GM12878 (cell line): ENCODE measurements at regions not wholly inside any gene's neighbourhood (a gene's known extent, or its start where the extent isn't known, plus 50 kb on each side); places are given as distances from the start of the nearest gene placed in this dataset.

Source experiments
- ATAC-seq: fragments of 200-7000 bp; cut with Tn5 transposase; 3 replicates; pipeline ENCODE4 v1.9.1; 2020; ENCODE audit warnings: mild to moderate bottlenecking, moderate library complexity
- BruUV-seq: library from RNA; stranded (reverse); fragments of 400-500 nt; replicated peaks from 2 replicates; lab custom pipeline; 2021; lab: Mats Ljungman, UMichigan
- CTCF ChIA-PET: fragments of 300-600 bp; sonication (Branson Sonifier 250); formaldehyde crosslinking; extraction: SDS; loops from one replicate; lab custom pipeline; 2021; ENCODE audit warnings: inconsistent platforms; lab: Yijun Ruan, JAX
- POLR2A ChIA-PET: fragments of 350-600 bp; formaldehyde crosslinking; extraction: SDS; loops from one replicate; lab custom pipeline; 2021; ENCODE audit warnings: inconsistent platforms; lab: Charles Lee
- RAD21 ChIA-PET: fragments of 300-600 bp; sonication (Branson Sonifier 250); formaldehyde crosslinking; loops from one replicate; lab custom pipeline; 2023; ENCODE audit warnings: antibody characterized with exemption; ENCODE audit not compliant: unreplicated experiment; lab: Charles Lee
- SMC1A ChIA-PET: fragments of 300-600 bp; sonication (Branson Sonifier 250); formaldehyde crosslinking; loops from one replicate; lab custom pipeline; 2023; ENCODE audit not compliant: unreplicated experiment, uncharacterized antibody; lab: Charles Lee
- DNase-seq: peaks from one replicate; pipeline ENCODE4 v3.0.0-alpha.2; 2011; ENCODE audit warnings: low read depth, low spot score
- FAIRE-seq: peaks from 3 replicates; lab custom pipeline; 2011; peaks lifted over from hg19 to GRCh38; lab: Jason Lieb, UNC
- H2AFZ ChIP-seq: 2 replicates; pipeline ENCODE4 v1.6.0; 2011; ENCODE audit warnings: low read depth, low read length, control low read depth; ENCODE audit not compliant: control insufficient read depth
- H3K27ac ChIP-seq: 2 replicates; pipeline ENCODE4 v1.5.1; 2011; ENCODE audit warnings: control low read depth; ENCODE audit not compliant: control insufficient read depth, insufficient read depth
- H3K27me3 ChIP-seq, 2 experiments: replicated peaks in 1 of 2; 2 replicates each; pipeline versions ENCODE4 v1.6.0 to v1.6.1; 2011; ENCODE audit warnings: low read length in 1 of 2; ENCODE audit not compliant: control insufficient read depth in 2 of 2, insufficient read depth in 2 of 2
- H3K36me3 ChIP-seq, 2 experiments: 2 replicates each; pipeline ENCODE4 v1.5.1; 2011; ENCODE audit warnings: low read length in 1 of 2; ENCODE audit not compliant: control insufficient read depth in 2 of 2, insufficient read depth in 2 of 2
- H3K4me1 ChIP-seq: 2 replicates; pipeline ENCODE4 v1.6.1; 2011; ENCODE audit warnings: mild to moderate bottlenecking, low read length, moderate library complexity, mixed read lengths; ENCODE audit not compliant: control insufficient read depth, insufficient read depth
- H3K4me2 ChIP-seq: 2 replicates; pipeline ENCODE4 v1.6.0; 2011; ENCODE audit warnings: control low read depth; ENCODE audit not compliant: control insufficient read depth, insufficient read depth
- H3K4me3 ChIP-seq: fragments of 200-600 bp; sonication (generic); 2 replicates; pipeline ENCODE4 v1.5.1; 2016
- H3K79me2 ChIP-seq: 2 replicates; pipeline ENCODE4 v1.6.0; 2011; ENCODE audit warnings: low read length; ENCODE audit not compliant: control insufficient read depth, insufficient read depth
- H3K9ac ChIP-seq: 2 replicates; pipeline ENCODE4 v1.8.0; 2011; ENCODE audit warnings: low read length, control low read depth, mixed read lengths; ENCODE audit not compliant: control insufficient read depth, insufficient read depth
- H3K9me3 ChIP-seq: replicated peaks from 3 replicates; pipeline ENCODE4 v1.5.1; 2011; ENCODE audit warnings: mild to moderate bottlenecking, low read length; ENCODE audit not compliant: control insufficient read depth, insufficient read depth
- H4K20me1 ChIP-seq: 2 replicates; pipeline ENCODE4 v1.6.0; 2011; ENCODE audit not compliant: control insufficient read depth, insufficient read depth
- MTA3 ChIP-seq: IDR thresholded peaks from 2 replicates; pipeline ENCODE4 v1.6.1; 2012; ENCODE audit warnings: low read length, inconsistent platforms, borderline replicate concordance
- TARDBP ChIP-seq: IDR thresholded peaks from 2 replicates; pipeline ENCODE4 v1.6.1; 2016; ENCODE audit warnings: borderline replicate concordance
- ZNF687 ChIP-seq: fragments of 450-650 bp; IDR thresholded peaks from 2 replicates; pipeline ENCODE4 v1.6.1; 2017; ENCODE audit warnings: mild to moderate bottlenecking, moderate library complexity
- WGBS: methylation state at CpG from one replicate; pipeline ENCODE4 v1.1.6; 2016; ENCODE audit warnings: low lambda C conversion rate; ENCODE audit not compliant: insufficient replicate concordance, insufficient coverage; ENCODE audit errors: missing lambda C conversion rate; 5-methylcytosine and 5-hydroxymethylcytosine counted together
- in situ Hi-C: fragments of 300-500 bp; cut with MboI; formaldehyde crosslinking; loops from 9 replicates; pipeline ENCODE4 v1.14.3; 2018; ENCODE audit warnings: mixed read lengths
- intact Hi-C: fragments of 100-400 bp; cut with micrococcal nuclease; formaldehyde crosslinking; loops from one replicate; pipeline ENCODE4 v1.14.2; 2022; ENCODE audit not compliant: unreplicated experiment

GRCh38 chr2:104635608-104636007 is 218.3 kb upstream of the POU3F3 start:
- FAIRE-seq = no peak
- ATAC-seq = no peak
- intact Hi-C loops (no loop called here), in situ Hi-C loops (no loop called here)
- Histone ChIP-seq H3K36me3 (no peaks in the 10 kb centered on the region), H3K9ac (no peak overlapping the region), H2AFZ (no peak overlapping the region), H3K4me2 (no peak overlapping the region), H3K9me3 (no peaks in the 10 kb centered on the region), H3K4me3 (no peak overlapping the region), H3K79me2 (no peaks in the 10 kb centered on the region), H3K27me3 (no peaks in the 10 kb centered on the region), H3K27ac (no peak overlapping the region), H3K4me1 (no peaks in the 10 kb centered on the region), H4K20me1 (no peaks in the 10 kb centered on the region)
- ChIA-PET SMC1A (no interaction called here), RAD21 (no interaction called here), CTCF (no interaction called here), POLR2A (no interaction called here)
- no peak for DNase-seq
- WGBS = 43% methylated on average over 5 of the region's 5 CpGs
- TF ChIP-seq TARDBP (no peak), ZNF687 (no peak), MTA3 (no peak)
- no TSS peak for BruUV-seq
